Astrocyte (in vitro differentiated cells and primary cell): ENCODE measurements at regions not wholly inside any gene's neighbourhood (a gene's known extent, or its start where the extent isn't known, plus 50 kb on each side); places are given as distances from the start of the nearest gene placed in this dataset.
"Not testable (repeated sequence)": the region's sequence is repeated elsewhere in the genome, so short reads cannot be mapped to it uniquely, and the experiment has no call there.

Experiments
- DNase-seq: peaks from one replicate; pipeline ENCODE4 v3.0.0-alpha.2; 2010; ENCODE audit warnings: low read depth
- FAIRE-seq: peaks from 2 replicates; lab custom pipeline; 2011; peaks lifted over from hg19 to GRCh38; lab: Jason Lieb, UNC
- H2AFZ ChIP-seq: 2 replicates; pipeline ENCODE4 v1.6.0; 2012; ENCODE audit warnings: low read depth, low read length, inconsistent platforms
- H3K27ac ChIP-seq: 2 replicates; pipeline ENCODE4 v1.5.1; 2011; ENCODE audit warnings: low read depth, low read length, inconsistent platforms
- H3K27me3 ChIP-seq: 2 replicates; pipeline ENCODE4 v1.6.0; 2011; ENCODE audit warnings: low read length, inconsistent platforms; ENCODE audit not compliant: insufficient read depth
- H3K36me3 ChIP-seq: 2 replicates; pipeline ENCODE4 v1.5.1; 2011; ENCODE audit warnings: low read length, inconsistent platforms; ENCODE audit not compliant: insufficient read depth
- H3K4me1 ChIP-seq: 2 replicates; pipeline ENCODE4 v1.5.1; 2011; ENCODE audit warnings: low read length, inconsistent platforms; ENCODE audit not compliant: insufficient read depth
- H3K4me2 ChIP-seq: 2 replicates; pipeline ENCODE4 v1.6.0; 2012; ENCODE audit warnings: low read length, inconsistent platforms
- H3K4me3 ChIP-seq: 2 replicates; pipeline ENCODE4 v1.5.1; 2011; ENCODE audit warnings: low read depth, mild to moderate bottlenecking, low read length, inconsistent platforms; ENCODE audit not compliant: insufficient read depth
- H3K79me2 ChIP-seq: 2 replicates; pipeline ENCODE4 v1.6.0; 2012; ENCODE audit warnings: mild to moderate bottlenecking, low read length, inconsistent platforms; ENCODE audit not compliant: insufficient read depth
- H3K9ac ChIP-seq: 2 replicates; pipeline ENCODE4 v1.6.0; 2012; ENCODE audit warnings: mild to moderate bottlenecking, low read length, inconsistent platforms
- H3K9me3 ChIP-seq: 2 replicates; pipeline ENCODE4 v1.5.1; 2012; ENCODE audit warnings: low read depth, mild to moderate bottlenecking, low read length, inconsistent platforms; ENCODE audit not compliant: insufficient read depth
- H4K20me1 ChIP-seq: 2 replicates; pipeline ENCODE4 v1.6.0; 2012; ENCODE audit warnings: low read length, inconsistent platforms; ENCODE audit not compliant: insufficient read depth
- H3K27ac Mint-ChIP-seq: one replicate; pipeline ENCODE4 v1.8.0; 2021; ENCODE audit warnings: mild to moderate bottlenecking, mixed read lengths; ENCODE audit not compliant: unreplicated experiment
- H3K27me3 Mint-ChIP-seq: one replicate; pipeline ENCODE4 v1.8.0; 2021; ENCODE audit warnings: low read depth, mixed read lengths; ENCODE audit not compliant: unreplicated experiment
- H3K36me3 Mint-ChIP-seq: one replicate; pipeline ENCODE4 v1.8.0; 2021; ENCODE audit warnings: low read depth, mixed read lengths; ENCODE audit not compliant: unreplicated experiment
- H3K4me1 Mint-ChIP-seq: one replicate; pipeline ENCODE4 v1.8.0; 2021; ENCODE audit warnings: low read depth, mixed read lengths; ENCODE audit not compliant: unreplicated experiment
- H3K4me3 Mint-ChIP-seq: one replicate; pipeline ENCODE4 v1.8.0; 2021; ENCODE audit warnings: mild to moderate bottlenecking, moderate library complexity, mixed read lengths; ENCODE audit not compliant: unreplicated experiment
- H3K9me3 Mint-ChIP-seq: one replicate; pipeline ENCODE4 v1.8.0; 2021; ENCODE audit warnings: mild to moderate bottlenecking, mixed read lengths; ENCODE audit not compliant: unreplicated experiment
- CTCF ChIP-seq: IDR thresholded peaks from 2 replicates; pipeline ENCODE4 v1.5.1; 2011; ENCODE audit warnings: low read depth, mild to moderate bottlenecking, inconsistent platforms, low read length, moderate library complexity; ENCODE audit not compliant: insufficient read depth
- EZH2 ChIP-seq: IDR thresholded peaks from 2 replicates; pipeline ENCODE4 v1.6.1; 2012; ENCODE audit warnings: mild to moderate bottlenecking, low read length, inconsistent platforms; ENCODE audit not compliant: insufficient read depth

GRCh38 chr2:184402381-184402780 is 195.9 kb upstream of the ZNF804A start:
- H3K79me2 ChIP-seq, result no peaks in the 10 kb centered on the region
- H2AFZ ChIP-seq, result no peak overlapping the region
- no peak overlapping the region for H3K27ac Mint-ChIP-seq
- H3K9me3 Mint-ChIP-seq, result peaks cover 11% of the 10 kb centered on the region
- no peak overlapping the region for H3K9ac ChIP-seq
- H3K4me1 Mint-ChIP-seq, result no peaks in the 10 kb centered on the region
- H3K9me3 ChIP-seq, result no peaks in the 10 kb centered on the region
- DNase-seq, result no peak
- TF ChIP-seq EZH2 (no peak), CTCF (no peak)
- H3K36me3 Mint-ChIP-seq, result no peaks in the 10 kb centered on the region
- no peak overlapping the region for H3K4me3 Mint-ChIP-seq
- H4K20me1 ChIP-seq, result no peaks in the 10 kb centered on the region
- no peaks in the 10 kb centered on the region for H3K4me1 ChIP-seq
- H3K36me3 ChIP-seq, result no peaks in the 10 kb centered on the region
- no peaks in the 10 kb centered on the region for H3K27me3 Mint-ChIP-seq
- H3K27ac ChIP-seq, result no peak overlapping the region
- H3K27me3 ChIP-seq, result no peaks in the 10 kb centered on the region
- H3K4me2 ChIP-seq, result no peak overlapping the region
- FAIRE-seq, result no peak
- H3K4me3 ChIP-seq, result no peak overlapping the region

- FAIRE-seq, H3K4me1 Mint-ChIP-seq, H3K9me3 ChIP-seq, H3K27me3 Mint-ChIP-seq, H3K4me3 ChIP-seq, H2AFZ ChIP-seq, H3K27me3 ChIP-seq, H3K9ac ChIP-seq, H3K79me2 ChIP-seq, H3K4me3 Mint-ChIP-seq, H3K36me3 ChIP-seq, H3K36me3 Mint-ChIP-seq, H4K20me1 ChIP-seq, H3K4me2 ChIP-seq, H3K27ac Mint-ChIP-seq, H3K4me1 ChIP-seq, H3K27ac ChIP-seq, DNase-seq: not testable (repeated sequence)
- peaks cover 11% of the 10 kb centered on the region for H3K9me3 Mint-ChIP-seq
Observed at GRCh38 chr2:184407041-184407630, 191.2 kb upstream of the ZNF804A start.

- H3K27ac Mint-ChIP-seq, result no peak overlapping the region
- no peaks in the 10 kb centered on the region for H3K27me3 Mint-ChIP-seq
- no peaks in the 10 kb centered on the region for H3K4me1 Mint-ChIP-seq
- Histone ChIP-seq H4K20me1 (no peaks in the 10 kb centered on the region), H3K27me3 (no peaks in the 10 kb centered on the region), H3K36me3 (no peaks in the 10 kb centered on the region), H3K9ac (no peak overlapping the region), H3K9me3 (no peaks in the 10 kb centered on the region), H3K79me2 (no peaks in the 10 kb centered on the region), H3K4me1 (no peaks in the 10 kb centered on the region), H2AFZ (no peak overlapping the region), H3K4me2 (no peak overlapping the region), H3K4me3 (no peak overlapping the region), H3K27ac (no peak overlapping the region)
- no peaks in the 10 kb centered on the region for H3K36me3 Mint-ChIP-seq
- no peak overlapping the region for H3K4me3 Mint-ChIP-seq
- FAIRE-seq, result no peak
- no peak for DNase-seq
- H3K9me3 Mint-ChIP-seq, result peaks cover 11% of the 10 kb centered on the region
- TF ChIP-seq EZH2 (no peak), CTCF (no peak)
Observed at GRCh38 chr2:184410160-184410559, 188.2 kb upstream of the ZNF804A start.
